ENCODE measurements at regions not wholly inside any gene's neighbourhood (a gene's known extent, or its start where the extent isn't known, plus 50 kb on each side); places are given as distances from the start of the nearest gene placed in this dataset.

- TF ChIP-seq CTCF (IDR thresholded peaks at IDR 0.05) (no peak), POLR2A (IDR thresholded peaks at IDR 0.05) (no peak), POLR2AphosphoS5 (IDR thresholded peaks at IDR 0.05) (no peak)
Observed at GRCh38 chr15:39396979-39397615, 183.8 kb upstream of the THBS1 start.

All from transverse colon (tissue), 4 donors.